Lung (tissue), 11 donors: ENCODE measurements at regions not wholly inside any gene's neighbourhood (a gene's known extent, or its start where the extent isn't known, plus 50 kb on each side); places are given as distances from the start of the nearest gene placed in this dataset.

Experiments
- ATAC-seq: fragments of 200-7000 bp; cut with Tn5 transposase; one replicate; pipeline ENCODE4 v1.9.1; 2020; ENCODE audit warnings: moderate number of reproducible peaks; ENCODE audit not compliant: insufficient read depth, low FRiP score
- DNase-seq, 3 donors: peaks; one replicate each; pipeline ENCODE4 v3.0.0-alpha.2; 2013 to 2017
- H3K27ac ChIP-seq, 2 donors: one replicate each; pipeline ENCODE4 v1.5.1; 2013; ENCODE audit warnings: mild to moderate bottlenecking in 2 of 2, moderate library complexity in 2 of 2, control low read depth in 1 of 2, inconsistent platforms in 1 of 2, low read depth in 1 of 2, low read length in 1 of 2
- H3K27me3 ChIP-seq, 3 donors: one replicate each; pipeline ENCODE4 v1.5.1; 2013; ENCODE audit warnings: low read length in 2 of 3; ENCODE audit not compliant: control insufficient read depth in 3 of 3, insufficient read depth in 3 of 3
- H3K36me3 ChIP-seq, 4 donors: one replicate each; pipeline ENCODE4 v1.5.1; 2013; ENCODE audit warnings: low read length in 4 of 4, mild to moderate bottlenecking in 1 of 4, moderate library complexity in 1 of 4; ENCODE audit not compliant: control insufficient read depth in 4 of 4, insufficient read depth in 4 of 4
- H3K4me1 ChIP-seq, 5 donors: one replicate each; pipeline ENCODE4 v1.5.1; 2013; ENCODE audit warnings: low read length in 5 of 5, mild to moderate bottlenecking in 2 of 5, moderate library complexity in 1 of 5; ENCODE audit not compliant: control insufficient read depth in 5 of 5, insufficient read depth in 5 of 5
- H3K4me3 ChIP-seq: one replicate; pipeline ENCODE4 v1.5.1; 2013; ENCODE audit warnings: mild to moderate bottlenecking, control low read depth, moderate library complexity
- H3K9ac ChIP-seq, 2 donors: one replicate each; pipeline ENCODE4 v1.5.1; 2013; ENCODE audit warnings: low read length in 2 of 2, control low read depth in 1 of 2; ENCODE audit not compliant: insufficient read depth in 1 of 2
- H3K9me3 ChIP-seq, 4 donors: one replicate each; pipeline ENCODE4 v1.5.1; 2013; ENCODE audit warnings: low read length in 3 of 4, mild to moderate bottlenecking in 1 of 4, moderate library complexity in 1 of 4; ENCODE audit not compliant: control insufficient read depth in 4 of 4, insufficient read depth in 3 of 4
- WGBS, 2 donors: extraction: QIAGEN DNeasy Blood & Tissue Kit; methylation state at CpG; one replicate each; pipeline ENCODE4 v1.1.7; 2013; 5-methylcytosine and 5-hydroxymethylcytosine counted together
- TF ChIP-seq, protein P1 (sequence below): IDR thresholded peaks from 2 replicates; pipeline ENCODE4 v1.5.1; 2012; ENCODE audit warnings: mild to moderate bottlenecking; ENCODE audit errors: control extremely low read depth, extremely low read depth
- donor health status: control.
- donor health status: control.
- donor health status: Bipolar disorder and iron deficiency.
- donor health status: healthy.
- donor health status: DM: yes; HTN: yes; CAD: no.

DNA sequence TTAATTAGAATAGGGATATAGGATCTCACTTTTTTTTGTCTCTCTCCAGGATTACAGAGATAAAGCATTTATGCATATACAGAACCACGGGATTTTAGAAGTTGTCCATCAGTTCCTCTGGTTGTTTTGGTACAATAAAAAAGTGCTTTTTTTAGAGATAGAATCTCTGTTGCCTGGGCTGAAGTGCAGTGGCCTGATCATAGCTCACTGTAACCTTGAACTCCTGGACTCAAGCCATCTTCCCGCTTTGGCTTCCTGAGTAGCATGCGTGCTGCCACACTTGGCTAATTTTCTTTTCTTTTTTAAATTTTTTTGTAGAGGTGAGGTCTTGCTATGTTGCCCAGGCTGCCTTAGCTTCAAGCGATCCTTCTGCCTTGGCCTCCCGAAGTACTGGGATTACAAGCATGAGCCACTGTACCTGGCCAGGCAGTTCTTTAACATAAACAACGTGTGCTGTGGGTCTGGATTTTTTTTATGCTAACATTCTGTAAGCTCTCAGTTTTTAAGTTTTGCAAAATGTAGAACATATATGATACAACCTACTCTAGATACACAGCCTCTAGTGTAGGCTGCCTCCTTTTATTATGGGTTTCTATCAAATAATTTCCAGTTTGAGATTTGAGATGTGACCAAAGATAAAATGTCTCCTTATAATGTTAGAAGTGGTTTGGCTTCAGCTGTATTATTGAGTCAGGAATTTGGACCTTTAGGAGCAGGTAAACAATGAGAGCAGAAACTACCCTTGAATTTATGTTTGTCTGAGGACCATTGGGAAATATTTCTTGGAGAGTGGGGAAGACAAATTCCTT is 57.4 kb upstream of the ULK4 start:
- 64 to 68% methylated on average over 6 of the region's 6 CpGs for WGBS, 2 donors
- TF ChIP-seq, protein P1, sequence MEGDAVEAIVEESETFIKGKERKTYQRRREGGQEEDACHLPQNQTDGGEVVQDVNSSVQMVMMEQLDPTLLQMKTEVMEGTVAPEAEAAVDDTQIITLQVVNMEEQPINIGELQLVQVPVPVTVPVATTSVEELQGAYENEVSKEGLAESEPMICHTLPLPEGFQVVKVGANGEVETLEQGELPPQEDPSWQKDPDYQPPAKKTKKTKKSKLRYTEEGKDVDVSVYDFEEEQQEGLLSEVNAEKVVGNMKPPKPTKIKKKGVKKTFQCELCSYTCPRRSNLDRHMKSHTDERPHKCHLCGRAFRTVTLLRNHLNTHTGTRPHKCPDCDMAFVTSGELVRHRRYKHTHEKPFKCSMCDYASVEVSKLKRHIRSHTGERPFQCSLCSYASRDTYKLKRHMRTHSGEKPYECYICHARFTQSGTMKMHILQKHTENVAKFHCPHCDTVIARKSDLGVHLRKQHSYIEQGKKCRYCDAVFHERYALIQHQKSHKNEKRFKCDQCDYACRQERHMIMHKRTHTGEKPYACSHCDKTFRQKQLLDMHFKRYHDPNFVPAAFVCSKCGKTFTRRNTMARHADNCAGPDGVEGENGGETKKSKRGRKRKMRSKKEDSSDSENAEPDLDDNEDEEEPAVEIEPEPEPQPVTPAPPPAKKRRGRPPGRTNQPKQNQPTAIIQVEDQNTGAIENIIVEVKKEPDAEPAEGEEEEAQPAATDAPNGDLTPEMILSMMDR = no peak
- peaks cover 6 to 35% (median 14%) of the 10 kb centered on the region in 5 donors for H3K4me1 ChIP-seq
- no peaks in the 10 kb centered on the region for H3K36me3 ChIP-seq
- H3K9me3 ChIP-seq = no peaks in the 10 kb centered on the region
- H3K27me3 ChIP-seq = no peaks in the 10 kb centered on the region
- peak overlapping the region in 1 of 2 donors; percentile 76 for H3K27ac ChIP-seq
- H3K4me3 ChIP-seq = no peak overlapping the region
- no peak overlapping the region for H3K9ac ChIP-seq
- no peak for DNase-seq
- ATAC-seq = no peak

GRCh38 chr3:42014921-42015533 is 53.1 kb upstream of the ULK4 start:
- Histone ChIP-seq H3K27me3 (no peaks in the 10 kb centered on the region), H3K4me1 (peaks cover 3 to 18% (median 9%) of the 10 kb centered on the region in 5 donors), H3K4me3 (peak overlapping the region; percentile 88), H3K9me3 (no peaks in the 10 kb centered on the region), H3K9ac (peak overlapping the region in 1 of 2 donors; percentile 76), H3K36me3 (no peaks in the 10 kb centered on the region), H3K27ac (peak overlapping the region; percentile 58 to 99)
- no peak for ATAC-seq
- peak; percentile 39 to 58 (median 52) for DNase-seq
- WGBS, 2 donors = 10 to 19% methylated on average over 11 of the region's 11 CpGs
- TF ChIP-seq, protein P1 = no peak

DNA sequence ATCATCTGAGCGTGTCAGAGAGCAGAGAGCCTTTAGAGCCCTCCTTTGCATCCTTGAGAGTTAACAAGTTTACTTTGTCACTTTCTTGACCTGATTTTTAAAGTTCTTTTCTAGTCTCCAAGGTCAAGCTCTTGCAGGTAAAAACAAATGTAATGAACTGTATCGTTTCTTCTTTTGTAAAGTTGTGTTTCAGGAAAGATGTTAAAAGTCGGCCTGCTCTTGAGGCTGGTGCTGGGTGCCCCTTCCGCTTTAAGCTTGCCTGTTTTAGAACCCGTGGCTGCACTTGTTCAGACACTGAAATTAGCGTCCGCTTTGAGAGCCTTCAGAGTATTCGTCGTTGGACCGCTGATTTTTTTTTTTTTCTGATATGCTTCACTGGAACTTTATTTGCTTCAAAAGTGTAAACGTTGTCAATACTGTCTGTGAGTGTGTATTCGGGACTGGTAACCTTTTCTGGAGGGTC is 52.6 kb upstream of the ULK4 start:
- DNase-seq (peak in 2 of 3 donors; percentile 19 to 49), ATAC-seq (no peak)
- 1% methylated on average over 12 of the region's 12 CpGs for WGBS, 2 donors
- TF ChIP-seq, protein P1 = no peak
- peak overlapping the region; percentile 63 to 76 for H3K9ac ChIP-seq
- H3K36me3 ChIP-seq = no peaks in the 10 kb centered on the region
- peak overlapping the region; percentile 93 to 99 for H3K27ac ChIP-seq
- H3K4me3 ChIP-seq = peak overlapping the region; percentile 88
- no peaks in the 10 kb centered on the region for H3K27me3 ChIP-seq
- peaks cover 3 to 14% (median 9%) of the 10 kb centered on the region in 5 donors for H3K4me1 ChIP-seq
- no peaks in the 10 kb centered on the region for H3K9me3 ChIP-seq
